ENCODE measurements at regions not wholly inside any gene's neighbourhood (a gene's known extent, or its start where the extent isn't known, plus 50 kb on each side); places are given as distances from the start of the nearest gene placed in this dataset.

GRCh38 chr14:29442696-29443095 is 485.0 kb downstream of the PRKD1 start:
- TF ChIP-seq CTCF (IDR thresholded peaks at IDR 0.05; ENCODE audit: low read depth, low read length), result no peak
- H3K4me3 ChIP-seq (replicated peaks in 1 of 2; ENCODE audit: low read depth in 2 of 2, low read length in 2 of 2), result no peak overlapping the region
- peak; percentile 49 to 82 for DNase-seq (ENCODE audit: low read depth in 2 of 2)

- DNase-seq (ENCODE audit: low read depth in 2 of 2), result no peak
- TF ChIP-seq CTCF (IDR thresholded peaks at IDR 0.05; ENCODE audit: low read depth, low read length), result no peak
- no peak overlapping the region for H3K4me3 ChIP-seq (replicated peaks in 1 of 2; ENCODE audit: low read depth in 2 of 2, low read length in 2 of 2)
Measured at GRCh38 chr14:29444216-29444615, 483.4 kb downstream of the PRKD1 start.

GRCh38 chr14:29444805-29445204 is 482.8 kb downstream of the PRKD1 start:
- TF ChIP-seq CTCF (IDR thresholded peaks at IDR 0.05; ENCODE audit: low read depth, low read length), result no peak
- peak; percentile 17 to 74 for DNase-seq (ENCODE audit: low read depth in 2 of 2)

GRCh38 chr14:29446971-29447370 is 480.7 kb downstream of the PRKD1 start:
- no peak for TF ChIP-seq CTCF (IDR thresholded peaks at IDR 0.05; ENCODE audit: low read depth, low read length)
- H3K4me3 ChIP-seq (replicated peaks in 1 of 2; ENCODE audit: low read depth in 2 of 2, low read length in 2 of 2), result no peak overlapping the region
- DNase-seq (ENCODE audit: low read depth in 2 of 2), result no peak

More at GRCh38 chr14:29444805-29445204, 482.8 kb downstream of the PRKD1 start:
- no peak overlapping the region for H3K4me3 ChIP-seq (replicated peaks in 1 of 2; ENCODE audit: low read depth in 2 of 2, low read length in 2 of 2)

- no peak for TF ChIP-seq CTCF (IDR thresholded peaks at IDR 0.05; ENCODE audit: low read depth, low read length)
- no peak for DNase-seq (ENCODE audit: low read depth in 2 of 2)
- no peak overlapping the region for H3K4me3 ChIP-seq (replicated peaks in 1 of 2; ENCODE audit: low read depth in 2 of 2, low read length in 2 of 2)
Measured at GRCh38 chr14:29451941-29452340, 475.7 kb downstream of the PRKD1 start.

GRCh38 chr14:29453045-29453444 is 474.6 kb downstream of the PRKD1 start:
- TF ChIP-seq CTCF (IDR thresholded peaks at IDR 0.05; ENCODE audit: low read depth, low read length), result no peak
- no peak overlapping the region for H3K4me3 ChIP-seq (replicated peaks in 1 of 2; ENCODE audit: low read depth in 2 of 2, low read length in 2 of 2)
- DNase-seq (ENCODE audit: low read depth in 2 of 2), result no peak

- no peak for TF ChIP-seq CTCF (IDR thresholded peaks at IDR 0.05; ENCODE audit: low read depth, low read length)
- H3K4me3 ChIP-seq (replicated peaks in 1 of 2; ENCODE audit: low read depth in 2 of 2, low read length in 2 of 2), result no peak overlapping the region
- DNase-seq (ENCODE audit: low read depth in 2 of 2), result peak in 1 of 2 donors; percentile 42
Measured at GRCh38 chr14:29454026-29454693, 473.5 kb downstream of the PRKD1 start.

All from cardiac fibroblast (primary cell).